Activated T-helper 2 cell treated with anti-CD3 and anti-CD28 coated beads, Interferon-gamma antibody, Interleukin-2, Interleukin-4, amounts not matched to agents 10 μg/mL and 5 μg/mL and 100 μg/mL, durations not matched to agents 14 hours and 24 hours and 36 hours (primary cell): ENCODE measurements at regions not wholly inside any gene's neighbourhood (a gene's known extent, or its start where the extent isn't known, plus 50 kb on each side); places are given as distances from the start of the nearest gene placed in this dataset.

Experiments
- DNase-seq: peaks from one replicate; pipeline ENCODE4 v3.0.0; 2021; ENCODE audit warnings: low spot score
- H3K27ac Mint-ChIP-seq: one replicate; pipeline ENCODE4 v1.8.0; 2021; ENCODE audit warnings: mixed read lengths
- H3K27me3 Mint-ChIP-seq: one replicate; pipeline ENCODE4 v1.8.0; 2021; ENCODE audit warnings: low read depth, mixed read lengths
- H3K36me3 Mint-ChIP-seq: one replicate; pipeline ENCODE4 v1.8.0; 2021; ENCODE audit warnings: low read depth, mixed read lengths
- H3K4me1 Mint-ChIP-seq: one replicate; pipeline ENCODE4 v1.8.0; 2021; ENCODE audit warnings: low read depth, mixed read lengths
- H3K4me3 Mint-ChIP-seq: one replicate; pipeline ENCODE4 v1.8.0; 2021; ENCODE audit warnings: low read depth, mild to moderate bottlenecking, moderate library complexity, mixed read lengths
- H3K9me3 Mint-ChIP-seq: one replicate; pipeline ENCODE4 v1.8.0; 2021; ENCODE audit warnings: mixed read lengths
- intact Hi-C: fragments of 100-400 bp; cut with micrococcal nuclease; formaldehyde crosslinking; loops from one replicate; pipeline ENCODE4 v1.15.1; 2023

- Mint-ChIP-seq H3K36me3 (no peaks in the 10 kb centered on the region), H3K27me3 (no peaks in the 10 kb centered on the region), H3K4me1 (no peaks in the 10 kb centered on the region), H3K27ac (no peak overlapping the region), H3K4me3 (no peak overlapping the region), H3K9me3 (no peaks in the 10 kb centered on the region)
- DNase-seq: no peak
- intact Hi-C loops: no loop called here
Measured at GRCh38 chr12:105858981-105859710, 279.6 kb downstream of the NUAK1 start.

DNA sequence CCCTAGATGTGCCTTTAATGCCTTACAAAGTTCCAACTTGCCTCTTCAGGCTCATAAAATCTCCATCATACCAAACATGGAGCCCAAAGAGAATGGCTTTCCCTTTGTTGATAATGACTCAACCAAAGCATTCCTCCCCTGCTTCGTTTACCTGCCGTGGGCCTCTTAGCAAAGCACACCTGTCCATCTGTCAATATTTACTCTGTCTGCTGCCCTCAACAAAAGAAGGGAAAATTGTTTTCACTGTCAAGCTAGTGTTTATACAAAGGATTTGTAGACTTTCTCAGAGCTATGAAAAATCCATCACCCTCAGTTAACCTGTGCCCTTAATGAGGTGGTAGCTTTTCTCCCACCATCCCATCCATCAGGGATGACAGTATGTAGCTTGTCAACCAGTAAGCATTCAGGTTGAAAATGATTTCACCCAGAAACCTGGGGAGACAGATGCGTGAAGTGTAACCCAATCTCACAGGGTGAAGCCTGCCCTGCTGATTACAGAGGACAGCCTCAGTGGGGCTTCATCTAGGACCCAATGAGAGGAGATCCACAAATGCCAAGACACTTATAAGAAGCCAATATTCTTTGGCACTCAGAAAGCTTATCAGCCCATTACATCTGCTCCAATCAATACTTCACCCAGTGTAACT, 278.1 kb downstream of the NUAK1 start:
- Mint-ChIP-seq H3K27me3 (no peaks in the 10 kb centered on the region), H3K9me3 (no peaks in the 10 kb centered on the region), H3K4me3 (no peak overlapping the region), H3K4me1 (no peaks in the 10 kb centered on the region), H3K27ac (no peak overlapping the region), H3K36me3 (no peaks in the 10 kb centered on the region)
- DNase-seq: no peak
- intact Hi-C loops: no loop called here

DNA sequence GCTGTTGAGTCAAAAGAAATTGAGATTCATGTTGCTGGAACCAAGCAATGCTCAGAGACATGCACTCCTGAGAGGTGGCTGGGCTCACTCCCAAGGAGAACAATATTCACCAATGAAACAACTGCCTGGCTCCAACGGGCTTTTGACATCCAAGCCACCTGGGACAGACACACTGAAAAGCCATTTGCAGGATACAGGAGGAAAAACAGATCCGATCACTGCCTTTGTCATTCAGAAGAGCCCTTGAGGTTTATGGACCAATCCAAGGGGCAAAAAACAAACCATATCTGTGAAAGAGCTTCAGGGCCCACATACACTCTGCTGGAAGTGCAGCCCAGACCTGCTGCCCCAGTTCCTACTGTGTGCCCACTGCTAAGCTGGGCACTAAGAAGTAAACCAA, 277.5 kb downstream of the NUAK1 start:
- H3K4me3 Mint-ChIP-seq: no peak overlapping the region

DNA sequence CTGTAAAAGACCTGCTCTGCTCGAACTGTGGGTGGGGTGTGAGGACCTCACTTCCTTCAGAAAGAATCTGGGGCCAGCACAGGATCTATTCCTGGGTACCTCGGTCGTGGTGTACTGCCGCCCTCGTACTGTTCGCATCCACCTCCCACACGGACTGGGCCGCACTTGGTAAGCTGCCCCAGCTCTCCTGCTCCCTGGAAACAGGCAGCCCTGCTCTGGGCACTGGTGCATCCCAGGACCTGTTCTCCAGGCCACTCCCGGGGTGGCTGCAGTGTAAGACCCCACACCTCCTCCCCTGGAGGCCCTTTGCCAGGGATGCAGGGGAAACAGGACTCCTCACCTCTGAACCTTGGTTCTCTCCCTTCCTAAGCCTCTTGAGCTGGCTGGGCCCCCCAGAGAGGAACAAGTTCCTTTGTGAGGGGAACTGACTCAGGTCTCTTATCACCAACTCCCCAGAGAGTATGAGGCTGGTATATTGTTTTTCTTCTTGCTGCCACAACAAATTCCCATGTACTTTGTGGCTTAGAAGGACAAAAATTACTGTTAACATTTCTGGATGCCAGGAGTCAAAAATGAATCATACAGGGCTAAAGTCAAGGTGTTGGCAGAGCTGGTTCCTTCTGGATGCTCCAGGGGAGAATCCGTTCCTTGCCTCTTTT, 276.5 kb downstream of the NUAK1 start:
- DNase-seq: no peak
- Mint-ChIP-seq H3K27me3 (no peaks in the 10 kb centered on the region), H3K9me3 (no peaks in the 10 kb centered on the region), H3K36me3 (no peaks in the 10 kb centered on the region), H3K4me3 (no peak overlapping the region), H3K27ac (no peak overlapping the region), H3K4me1 (no peaks in the 10 kb centered on the region)
- intact Hi-C loops: no loop called here

More for the DNA sequence above, 277.5 kb downstream of the NUAK1 start:
- no peaks in the 10 kb centered on the region for H3K27me3 Mint-ChIP-seq
- no peaks in the 10 kb centered on the region for H3K9me3 Mint-ChIP-seq
- H3K27ac Mint-ChIP-seq: no peak overlapping the region
- H3K4me1 Mint-ChIP-seq: no peaks in the 10 kb centered on the region
- intact Hi-C loops: no loop called here
- no peaks in the 10 kb centered on the region for H3K36me3 Mint-ChIP-seq
- no peak for DNase-seq

DNA sequence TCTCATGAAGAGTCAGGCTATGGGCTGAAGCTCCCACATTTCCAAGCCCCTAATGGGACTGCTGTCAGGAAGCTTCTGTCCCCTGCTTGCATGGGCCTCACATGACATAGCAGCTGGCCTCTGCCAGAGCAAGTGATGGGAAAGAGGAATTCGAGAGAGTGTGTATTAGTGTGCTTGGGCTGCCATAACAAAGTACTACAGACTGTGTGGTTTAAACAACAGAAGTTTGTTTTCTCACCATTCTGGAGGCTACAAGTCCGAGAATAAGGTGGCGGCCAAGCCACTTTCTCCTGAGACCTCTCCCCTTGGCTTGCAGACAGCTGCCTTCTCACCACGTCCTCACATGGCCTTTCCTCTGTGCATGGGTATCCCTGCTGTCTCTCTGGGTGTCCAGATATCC, 274.4 kb downstream of the NUAK1 start:
- DNase-seq: no peak
- Mint-ChIP-seq H3K4me3 (no peak overlapping the region), H3K36me3 (no peaks in the 10 kb centered on the region), H3K27ac (no peak overlapping the region), H3K4me1 (no peaks in the 10 kb centered on the region), H3K9me3 (no peaks in the 10 kb centered on the region), H3K27me3 (no peaks in the 10 kb centered on the region)
- intact Hi-C loops: no loop called here

- intact Hi-C loops: no loop called here
- H3K4me1 Mint-ChIP-seq: no peaks in the 10 kb centered on the region
- H3K9me3 Mint-ChIP-seq: no peaks in the 10 kb centered on the region
- no peak overlapping the region for H3K4me3 Mint-ChIP-seq
- no peak overlapping the region for H3K27ac Mint-ChIP-seq
- H3K36me3 Mint-ChIP-seq: no peaks in the 10 kb centered on the region
- DNase-seq: no peak
- H3K27me3 Mint-ChIP-seq: no peaks in the 10 kb centered on the region
Measured at GRCh38 chr12:105864901-105865300, 273.9 kb downstream of the NUAK1 start.

GRCh38 chr12:105865886-105866285, 272.9 kb downstream of the NUAK1 start:
- intact Hi-C loops: no loop called here
- H3K4me3 Mint-ChIP-seq: no peak overlapping the region
- no peak for DNase-seq
- H3K9me3 Mint-ChIP-seq: no peaks in the 10 kb centered on the region
- H3K27ac Mint-ChIP-seq: no peak overlapping the region
- H3K27me3 Mint-ChIP-seq: no peaks in the 10 kb centered on the region
- H3K36me3 Mint-ChIP-seq: no peaks in the 10 kb centered on the region
- H3K4me1 Mint-ChIP-seq: no peaks in the 10 kb centered on the region

GRCh38 chr12:105874121-105874520, 264.6 kb downstream of the NUAK1 start:
- no peak overlapping the region for H3K4me3 Mint-ChIP-seq
- no peak overlapping the region for H3K27ac Mint-ChIP-seq
- no peaks in the 10 kb centered on the region for H3K36me3 Mint-ChIP-seq
- no peak for DNase-seq
- peaks cover 6% of the 10 kb centered on the region for H3K27me3 Mint-ChIP-seq
- H3K9me3 Mint-ChIP-seq: no peaks in the 10 kb centered on the region
- H3K4me1 Mint-ChIP-seq: no peaks in the 10 kb centered on the region
- intact Hi-C loops: no loop called here

GRCh38 chr12:105876396-105876927, 262.3 kb downstream of the NUAK1 start:
- Mint-ChIP-seq H3K9me3 (no peaks in the 10 kb centered on the region), H3K36me3 (no peaks in the 10 kb centered on the region), H3K27ac (no peak overlapping the region), H3K27me3 (peaks cover 4% of the 10 kb centered on the region), H3K4me1 (no peaks in the 10 kb centered on the region), H3K4me3 (no peak overlapping the region)
- no peak for DNase-seq
- intact Hi-C loops: no loop called here

DNA sequence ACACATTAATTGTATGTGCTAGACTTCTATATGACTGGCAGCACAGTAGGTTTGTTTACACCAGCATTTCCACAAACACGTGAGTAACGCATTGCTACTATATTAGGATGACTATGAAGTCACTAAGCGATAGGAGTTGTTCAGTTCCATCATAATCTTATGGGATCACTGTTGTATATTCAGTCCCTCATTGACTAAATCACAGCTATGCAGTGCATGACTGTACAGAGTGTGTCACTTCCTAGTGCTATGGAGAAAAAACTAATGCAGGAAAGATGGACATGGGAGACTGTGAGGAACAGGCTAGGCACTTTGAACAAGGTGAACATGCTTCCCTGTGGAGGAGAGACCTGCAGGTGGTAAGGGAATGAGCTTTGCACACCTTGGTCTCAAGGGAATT, 259.8 kb downstream of the NUAK1 start:
- Mint-ChIP-seq H3K27ac (no peak overlapping the region), H3K4me1 (no peaks in the 10 kb centered on the region), H3K4me3 (no peak overlapping the region), H3K36me3 (no peaks in the 10 kb centered on the region), H3K27me3 (peaks cover under 1% of the 10 kb centered on the region), H3K9me3 (no peaks in the 10 kb centered on the region)
- intact Hi-C loops: no loop called here
- DNase-seq: no peak

GRCh38 chr12:105880824-105881388, 257.8 kb downstream of the NUAK1 start:
- Mint-ChIP-seq H3K27ac (no peak overlapping the region), H3K4me1 (no peaks in the 10 kb centered on the region), H3K4me3 (no peak overlapping the region), H3K9me3 (no peaks in the 10 kb centered on the region), H3K27me3 (no peaks in the 10 kb centered on the region), H3K36me3 (no peaks in the 10 kb centered on the region)
- DNase-seq: no peak
- intact Hi-C loops: no loop called here

- no peak for DNase-seq
- Mint-ChIP-seq H3K36me3 (no peaks in the 10 kb centered on the region), H3K9me3 (no peaks in the 10 kb centered on the region), H3K4me3 (no peak overlapping the region), H3K27me3 (no peaks in the 10 kb centered on the region), H3K4me1 (no peaks in the 10 kb centered on the region), H3K27ac (no peak overlapping the region)
- intact Hi-C loops: no loop called here
Measured at GRCh38 chr12:105882404-105882803, 256.4 kb downstream of the NUAK1 start.

DNA sequence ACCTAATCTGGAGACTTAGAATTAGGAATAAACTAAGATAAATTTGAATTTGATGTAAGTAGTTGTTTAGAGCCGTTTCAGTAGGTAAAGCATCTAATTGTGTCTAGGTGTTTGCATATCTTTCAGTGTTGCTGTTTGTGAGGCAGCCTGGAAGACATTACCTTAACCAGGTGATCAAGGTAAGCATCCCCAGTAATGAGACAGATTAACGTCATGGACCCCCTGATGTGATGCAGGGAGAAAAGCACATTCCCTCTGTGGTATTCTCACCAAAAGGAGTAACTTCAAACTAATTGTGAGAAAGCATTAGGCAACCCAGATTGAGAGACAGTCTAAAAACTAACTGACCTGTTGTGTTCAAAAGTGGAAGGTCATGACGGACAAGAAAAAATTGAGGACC, 251.6 kb downstream of the NUAK1 start:
- Mint-ChIP-seq H3K4me3 (no peak overlapping the region), H3K36me3 (no peaks in the 10 kb centered on the region), H3K27me3 (no peaks in the 10 kb centered on the region), H3K27ac (no peak overlapping the region), H3K9me3 (no peaks in the 10 kb centered on the region), H3K4me1 (no peaks in the 10 kb centered on the region)
- DNase-seq: no peak
- intact Hi-C loops: no loop called here
